Stimulated activated effector memory CD8-positive, alpha-beta T cell treated with anti-CD3 and anti-CD28 coated beads, Interleukin-12 subunit alpha, Interleukin-12 subunit beta, amount 100 ng/mL, for 72 hours (primary cell): ENCODE measurements at regions not wholly inside any gene's neighbourhood (a gene's known extent, or its start where the extent isn't known, plus 50 kb on each side); places are given as distances from the start of the nearest gene placed in this dataset.

Experiments
- ATAC-seq: fragments of 150-1000 bp; cut with Tn5 transposase; 2 replicates; pipeline ENCODE4 v1.10.0; 2021
- DNase-seq, 2 donors: peaks; one replicate each; pipeline ENCODE4 v3.0.0; 2021 to 2022; ENCODE audit warnings: low spot score in 2 of 2
- H3K27ac Mint-ChIP-seq: one replicate; pipeline ENCODE4 v1.8.0; 2022; ENCODE audit warnings: mild to moderate bottlenecking, mixed read lengths
- H3K36me3 Mint-ChIP-seq: one replicate; pipeline ENCODE4 v1.8.0; 2022; ENCODE audit warnings: mild to moderate bottlenecking, mixed read lengths
- H3K4me1 Mint-ChIP-seq: one replicate; pipeline ENCODE4 v1.8.0; 2022; ENCODE audit warnings: mixed read lengths
- H3K4me3 Mint-ChIP-seq: one replicate; pipeline ENCODE4 v1.8.0; 2022; ENCODE audit warnings: mild to moderate bottlenecking, mixed read lengths
- H3K9me3 Mint-ChIP-seq: one replicate; pipeline ENCODE4 v1.8.0; 2022; ENCODE audit warnings: mixed read lengths

- DNase-seq (no peak), ATAC-seq (no peak)
- Mint-ChIP-seq H3K4me1 (no peaks in the 10 kb centered on the region), H3K36me3 (no peaks in the 10 kb centered on the region), H3K4me3 (no peak overlapping the region), H3K27ac (no peak overlapping the region), H3K9me3 (peaks cover 29% of the 10 kb centered on the region)
Measured at GRCh38 chr4:181911420-181911819, 331.8 kb upstream of the TENM3 start.

GRCh38 chr4:181933471-181933870 lies 309.7 kb upstream of the TENM3 start:
- Mint-ChIP-seq H3K27ac (no peak overlapping the region), H3K4me1 (no peaks in the 10 kb centered on the region)

GRCh38 chr4:181938631-181939030 lies 304.6 kb upstream of the TENM3 start:
- Mint-ChIP-seq H3K27ac (no peak overlapping the region), H3K4me1 (no peaks in the 10 kb centered on the region), H3K9me3 (no peaks in the 10 kb centered on the region), H3K4me3 (no peak overlapping the region), H3K36me3 (no peaks in the 10 kb centered on the region)
- DNase-seq, result no peak
- ATAC-seq, result no peak

More at GRCh38 chr4:181933471-181933870, 309.7 kb upstream of the TENM3 start:
- DNase-seq (no peak), ATAC-seq (no peak)
- Mint-ChIP-seq H3K36me3 (no peaks in the 10 kb centered on the region), H3K4me3 (no peak overlapping the region), H3K9me3 (peaks cover 10% of the 10 kb centered on the region)

GRCh38 chr4:181939199-181939945 lies 303.8 kb upstream of the TENM3 start:
- no peak overlapping the region for H3K4me3 Mint-ChIP-seq
- DNase-seq (no peak), ATAC-seq (no peak)
- H3K27ac Mint-ChIP-seq, result no peak overlapping the region
- no peaks in the 10 kb centered on the region for H3K36me3 Mint-ChIP-seq
- H3K4me1 Mint-ChIP-seq, result no peaks in the 10 kb centered on the region
- H3K9me3 Mint-ChIP-seq, result no peaks in the 10 kb centered on the region

- Mint-ChIP-seq H3K9me3 (no peaks in the 10 kb centered on the region), H3K4me1 (no peaks in the 10 kb centered on the region), H3K27ac (no peak overlapping the region), H3K36me3 (no peaks in the 10 kb centered on the region), H3K4me3 (no peak overlapping the region)
- DNase-seq (no peak), ATAC-seq (no peak)
Measured at GRCh38 chr4:181944527-181944926, 298.7 kb upstream of the TENM3 start.

- H3K4me1 Mint-ChIP-seq, result no peaks in the 10 kb centered on the region
- no peak overlapping the region for H3K27ac Mint-ChIP-seq
- H3K9me3 Mint-ChIP-seq, result no peaks in the 10 kb centered on the region
- H3K4me3 Mint-ChIP-seq, result no peak overlapping the region
- DNase-seq (no peak), ATAC-seq (no peak)
- no peaks in the 10 kb centered on the region for H3K36me3 Mint-ChIP-seq
Measured at GRCh38 chr4:181946902-181947301, 296.3 kb upstream of the TENM3 start.

GRCh38 chr4:181948839-181949382 lies 294.3 kb upstream of the TENM3 start:
- Mint-ChIP-seq H3K27ac (no peak overlapping the region), H3K4me3 (no peak overlapping the region), H3K9me3 (no peaks in the 10 kb centered on the region), H3K36me3 (no peaks in the 10 kb centered on the region), H3K4me1 (no peaks in the 10 kb centered on the region)
- no peak for ATAC-seq
- no peak for DNase-seq

GRCh38 chr4:181949704-181950312 lies 293.4 kb upstream of the TENM3 start:
- Mint-ChIP-seq H3K27ac (no peak overlapping the region), H3K4me3 (no peak overlapping the region), H3K4me1 (no peaks in the 10 kb centered on the region), H3K9me3 (no peaks in the 10 kb centered on the region), H3K36me3 (no peaks in the 10 kb centered on the region)
- DNase-seq, result no peak
- ATAC-seq, result no peak

GRCh38 chr4:181950372-181951127 lies 292.7 kb upstream of the TENM3 start:
- no peaks in the 10 kb centered on the region for H3K4me1 Mint-ChIP-seq
- H3K4me3 Mint-ChIP-seq, result no peak overlapping the region
- H3K9me3 Mint-ChIP-seq, result no peaks in the 10 kb centered on the region
- H3K27ac Mint-ChIP-seq, result no peak overlapping the region
- DNase-seq (no peak), ATAC-seq (no peak)
- H3K36me3 Mint-ChIP-seq, result no peaks in the 10 kb centered on the region

- no peak overlapping the region for H3K27ac Mint-ChIP-seq
- ATAC-seq (no peak), DNase-seq (no peak)
- H3K4me1 Mint-ChIP-seq, result no peaks in the 10 kb centered on the region
- H3K4me3 Mint-ChIP-seq, result no peak overlapping the region
- H3K36me3 Mint-ChIP-seq, result no peaks in the 10 kb centered on the region
- H3K9me3 Mint-ChIP-seq, result no peaks in the 10 kb centered on the region
Measured at GRCh38 chr4:181951265-181951664, 291.9 kb upstream of the TENM3 start.

- Mint-ChIP-seq H3K4me3 (no peak overlapping the region), H3K27ac (no peak overlapping the region), H3K9me3 (no peaks in the 10 kb centered on the region), H3K36me3 (no peaks in the 10 kb centered on the region), H3K4me1 (no peaks in the 10 kb centered on the region)
- DNase-seq (no peak), ATAC-seq (no peak)
Measured at GRCh38 chr4:181952478-181952877, 290.7 kb upstream of the TENM3 start.

- Mint-ChIP-seq H3K4me1 (no peaks in the 10 kb centered on the region), H3K36me3 (no peaks in the 10 kb centered on the region), H3K9me3 (no peaks in the 10 kb centered on the region), H3K4me3 (no peak overlapping the region), H3K27ac (no peak overlapping the region)
- DNase-seq (no peak), ATAC-seq (no peak)
Measured at GRCh38 chr4:181956512-181956911, 286.7 kb upstream of the TENM3 start.

- DNase-seq, result no peak
- Mint-ChIP-seq H3K9me3 (no peaks in the 10 kb centered on the region), H3K27ac (no peak overlapping the region), H3K36me3 (no peaks in the 10 kb centered on the region), H3K4me1 (no peaks in the 10 kb centered on the region), H3K4me3 (no peak overlapping the region)
- ATAC-seq, result no peak
Measured at GRCh38 chr4:181957088-181957487, 286.1 kb upstream of the TENM3 start.

GRCh38 chr4:181958446-181958845 lies 284.8 kb upstream of the TENM3 start:
- Mint-ChIP-seq H3K36me3 (no peaks in the 10 kb centered on the region), H3K4me1 (no peaks in the 10 kb centered on the region), H3K4me3 (no peak overlapping the region), H3K9me3 (no peaks in the 10 kb centered on the region), H3K27ac (no peak overlapping the region)
- no peak for ATAC-seq
- DNase-seq, result no peak

- no peaks in the 10 kb centered on the region for H3K9me3 Mint-ChIP-seq
- H3K4me3 Mint-ChIP-seq, result no peak overlapping the region
- no peak overlapping the region for H3K27ac Mint-ChIP-seq
- DNase-seq (no peak), ATAC-seq (no peak)
- H3K36me3 Mint-ChIP-seq, result no peaks in the 10 kb centered on the region
- H3K4me1 Mint-ChIP-seq, result no peaks in the 10 kb centered on the region
Measured at GRCh38 chr4:181959121-181959520, 284.1 kb upstream of the TENM3 start.

GRCh38 chr4:181960384-181960783 lies 282.8 kb upstream of the TENM3 start:
- no peak for ATAC-seq
- no peak overlapping the region for H3K27ac Mint-ChIP-seq
- DNase-seq, result no peak
- no peaks in the 10 kb centered on the region for H3K4me1 Mint-ChIP-seq
- H3K4me3 Mint-ChIP-seq, result no peak overlapping the region
- no peaks in the 10 kb centered on the region for H3K36me3 Mint-ChIP-seq
- H3K9me3 Mint-ChIP-seq, result no peaks in the 10 kb centered on the region
